K562 (cell line): ENCODE measurements at regions not wholly inside any gene's neighbourhood (a gene's known extent, or its start where the extent isn't known, plus 50 kb on each side); places are given as distances from the start of the nearest gene placed in this dataset.

Experiments
- ATAC-seq: fragments of 200-7000 bp; cut with Tn5 transposase; 3 replicates; pipeline ENCODE4 v1.9.1; 2020; ENCODE audit warnings: moderate library complexity
- BruUV-seq: library from RNA; stranded (reverse); fragments of 400-500 nt; replicated peaks from 2 replicates; lab custom pipeline; 2021; lab: Mats Ljungman, UMichigan
- CTCF ChIA-PET: fragments of 300-600 bp; formaldehyde crosslinking; extraction: SDS; loops from one replicate; lab custom pipeline; 2021; ENCODE audit warnings: low intra/inter-chr PET ratio; lab: Yijun Ruan, JAX
- POLR2A ChIA-PET: fragments of 300-600, 350-650 bp; sonication (Branson Sonifier 250); formaldehyde crosslinking; extraction: SDS; loops from one replicate; lab custom pipeline; 2021; ENCODE audit warnings: antibody characterized with exemption, inconsistent platforms; lab: Yijun Ruan, JAX
- DNase-seq, 4 experiments: peaks; one replicate each; pipeline versions ENCODE4 v3.0.0 to v3.0.0-alpha.2; 2011 to 2018; ENCODE audit warnings: low spot score in 3 of 4, mixed read lengths in 3 of 4; ENCODE audit errors: extremely low read depth in 1 of 4
- FAIRE-seq: peaks from 2 replicates; lab custom pipeline; 2011; peaks lifted over from hg19 to GRCh38; lab: Jason Lieb, UNC
- H2AFZ ChIP-seq: 2 replicates; pipeline ENCODE4 v1.6.0; 2011; ENCODE audit warnings: low read depth, low read length, control low read depth, inconsistent platforms
- H3K27ac ChIP-seq: fragments of 200-600 bp; 3 replicates; pipeline ENCODE4 v1.8.0; 2011; ENCODE audit warnings: low read depth, mild to moderate bottlenecking, control low read depth, inconsistent platforms, low read length, moderate library complexity, mixed read lengths; ENCODE audit errors: extremely low read depth
- H3K27me3 ChIP-seq, 2 experiments: fragments of 300-600 bp in 1 of 2; 2 replicates in 1 of 2; 3 replicates in 1 of 2; pipeline versions ENCODE4 v1.6.0 to v1.8.0; 2011; ENCODE audit warnings: inconsistent platforms in 2 of 2, low read length in 2 of 2, mild to moderate bottlenecking in 1 of 2, mixed read lengths in 1 of 2, moderate library complexity in 1 of 2; ENCODE audit not compliant: control insufficient read depth in 2 of 2, insufficient read depth in 2 of 2
- H3K36me3 ChIP-seq: fragments of 300-600 bp; 3 replicates; pipeline ENCODE4 v1.8.0; 2011; ENCODE audit warnings: mild to moderate bottlenecking, low read length, inconsistent platforms; ENCODE audit not compliant: control insufficient read depth, insufficient read depth
- H3K4me1 ChIP-seq, 2 experiments: fragments of 200-600 bp in 1 of 2; replicated peaks in 1 of 2; 2 replicates in 1 of 2; 3 replicates in 1 of 2; pipeline versions ENCODE4 v1.5.1 to v1.8.0; 2011; ENCODE audit warnings: inconsistent platforms in 2 of 2, low read length in 2 of 2, mild to moderate bottlenecking in 1 of 2, mixed read lengths in 1 of 2, moderate library complexity in 1 of 2; ENCODE audit not compliant: control insufficient read depth in 2 of 2, insufficient read depth in 2 of 2
- H3K4me2 ChIP-seq: 2 replicates; pipeline ENCODE4 v1.6.1; 2011; ENCODE audit warnings: low read length, control low read depth, inconsistent platforms, mixed read lengths; ENCODE audit not compliant: insufficient read depth
- H3K4me3 ChIP-seq: fragments of 200-600 bp; sonication (generic), shearing (Covaris generic); 2 replicates; pipeline ENCODE4 v1.5.1; 2016; ENCODE audit warnings: control low read depth, inconsistent platforms
- H3K79me2 ChIP-seq: fragments of 200-600 bp; 3 replicates; pipeline ENCODE4 v1.8.0; 2011; ENCODE audit warnings: low read length, inconsistent platforms; ENCODE audit not compliant: control insufficient read depth, insufficient read depth
- H3K9ac ChIP-seq, 2 experiments: 2 replicates each; pipeline versions ENCODE4 v1.6.0 to v1.6.1; 2011; ENCODE audit warnings: low read depth in 2 of 2, low read length in 2 of 2, control low read depth in 1 of 2, inconsistent platforms in 1 of 2, mild to moderate bottlenecking in 1 of 2, mixed read lengths in 1 of 2; ENCODE audit not compliant: insufficient read depth in 1 of 2
- H3K9me1 ChIP-seq: one replicate; pipeline ENCODE4 v1.6.0; 2011; ENCODE audit warnings: inconsistent platforms, mild to moderate bottlenecking, low read length, moderate library complexity; ENCODE audit not compliant: control insufficient read depth, insufficient read depth
- H3K9me3 ChIP-seq: replicated peaks from 2 replicates; pipeline ENCODE4 v1.5.1; 2011; ENCODE audit warnings: low read depth, low read length, inconsistent platforms; ENCODE audit not compliant: control insufficient read depth, insufficient read depth
- H4K20me1 ChIP-seq: replicated peaks from 2 replicates; pipeline ENCODE4 v1.6.1; 2011; ENCODE audit warnings: low read length, inconsistent platforms, mixed read lengths; ENCODE audit not compliant: control insufficient read depth, insufficient read depth
- CBX5 ChIP-seq: IDR thresholded peaks from 2 replicates; pipeline ENCODE4 v1.6.1; 2014; ENCODE audit warnings: low read depth, borderline replicate concordance
- CEBPZ ChIP-seq: fragments of 150-350 bp; IDR thresholded peaks from 2 replicates; pipeline ENCODE4 v1.6.1; 2014; ENCODE audit warnings: low read depth, mild to moderate bottlenecking, low read length, borderline replicate concordance
- DLX4 ChIP-seq: fragments of 250-450 bp; sonication (Bioruptor Pico); IDR thresholded peaks from 2 replicates; pipeline ENCODE4 v1.6.1; 2021; ENCODE audit warnings: mild to moderate bottlenecking
- ZNF146 ChIP-seq: IDR thresholded peaks from one replicate; pipeline ENCODE4 v1.6.1; 2018; ENCODE audit warnings: missing compliant biosample characterization; ENCODE audit not compliant: unreplicated experiment
- WGBS: fragments of 100-300 bp; shearing (Covaris generic); methylation state at CpG from one replicate; pipeline ENCODE4 v1.1.6; 2016; ENCODE audit warnings: low coverage, mixed read lengths; ENCODE audit not compliant: insufficient coverage; ENCODE audit errors: missing lambda C conversion rate; 5-methylcytosine and 5-hydroxymethylcytosine counted together
- in situ Hi-C: fragments of 300-500 bp; cut with MboI; formaldehyde crosslinking; loops from 4 replicates; pipeline ENCODE4 v1.15.0; 2018; ENCODE audit warnings: inconsistent platforms, mixed read lengths
- intact Hi-C: fragments of 100-400 bp; cut with micrococcal nuclease; formaldehyde crosslinking; loops from 2 replicates; pipeline ENCODE4 v1.14.2; 2022

- TF ChIP-seq ZNF146 = no peak
These were observed 123.4 kb downstream of the MFAP3L start (continued) for GRCh38 chr4:169902658-169903345.

- Histone ChIP-seq H3K4me2 (no peak overlapping the region), H3K9ac (no peak overlapping the region), H3K27ac (no peak overlapping the region), H3K4me1 (no peaks in the 10 kb centered on the region), H3K4me3 (no peak overlapping the region), H3K36me3 (no peaks in the 10 kb centered on the region), H3K9me1 (no peaks in the 10 kb centered on the region), H3K27me3 (no peaks in the 10 kb centered on the region), H4K20me1 (no peaks in the 10 kb centered on the region), H3K9me3 (no peaks in the 10 kb centered on the region), H2AFZ (no peak overlapping the region), H3K79me2 (no peaks in the 10 kb centered on the region)
- no peak for TF ChIP-seq CBX5
- POLR2A ChIA-PET = no interaction called here
- WGBS = 0% methylated on average over 6 of the region's 6 CpGs
- FAIRE-seq (no peak), DNase-seq (no peak), ATAC-seq (no peak)
- in situ Hi-C loops = no loop called here
- intact Hi-C loops = loop anchor here (10.0 kb wide), 1 partner anchor 144 kb away; no protein-coding TSS in a partner anchor
- CTCF ChIA-PET = interaction anchor here (0.5 kb wide), 1 partner anchor 536 kb away, joined by 3 read pairs; no protein-coding TSS in a partner anchor
- BruUV-seq = no TSS peak
These were observed 125.9 kb downstream of the MFAP3L start for GRCh38 chr4:169900241-169900845.

GRCh38 chr4:169899295-169899694 is 126.9 kb downstream of the MFAP3L start:
- Histone ChIP-seq H3K27me3 (no peaks in the 10 kb centered on the region), H3K9ac (no peak overlapping the region), H3K4me2 (no peak overlapping the region), H3K4me1 (no peaks in the 10 kb centered on the region), H3K9me1 (no peaks in the 10 kb centered on the region), H3K79me2 (no peaks in the 10 kb centered on the region)
- no peak for DNase-seq
- no TSS peak for BruUV-seq
- intact Hi-C loops = no loop called here
- no peak for ATAC-seq
- in situ Hi-C loops = no loop called here
- POLR2A ChIA-PET = no interaction called here
- no peak for FAIRE-seq
- TF ChIP-seq CEBPZ = no peak
- no peak for TF ChIP-seq DLX4 (CRISPR knock-in tag)
- TF ChIP-seq, all 486 proteins: peak for 0
- CTCF ChIA-PET = no interaction called here
- Histone ChIP-seq H3K4me3 (no peak overlapping the region), H4K20me1 (no peaks in the 10 kb centered on the region), H2AFZ (no peak overlapping the region), H3K36me3 (no peaks in the 10 kb centered on the region), H3K9me3 (no peaks in the 10 kb centered on the region), H3K27ac (no peak overlapping the region)
- WGBS = 0% methylated on average over 2 of the region's 2 CpGs
